ENCODE measurements at regions not wholly inside any gene's neighbourhood (a gene's known extent, or its start where the extent isn't known, plus 50 kb on each side); places are given as distances from the start of the nearest gene placed in this dataset.
"Not testable (repeated sequence)": the region's sequence is repeated elsewhere in the genome, so short reads cannot be mapped to it uniquely, and the experiment has no call there.

DNA sequence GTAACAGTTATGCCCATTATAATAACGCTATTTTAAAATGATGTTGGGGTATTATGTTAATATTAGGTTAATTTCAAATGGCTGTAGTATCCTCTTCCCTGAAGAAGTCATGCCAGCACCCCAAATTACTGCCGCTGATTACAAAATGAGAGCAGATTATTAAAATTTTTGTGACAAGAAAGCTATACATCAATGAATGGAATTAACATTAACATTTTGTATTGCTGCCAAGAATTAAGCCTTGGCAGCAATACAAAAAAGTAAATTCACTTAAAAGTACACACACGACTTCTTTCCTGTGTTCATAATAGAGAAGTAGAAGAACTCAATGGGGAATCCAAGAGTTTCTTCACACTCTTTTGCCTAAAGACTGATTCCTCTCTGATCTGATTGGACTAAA, 482.8 kb downstream of the STIM2 start:
- in situ Hi-C loops (cut with HindIII; ENCODE audit: low sequenced_read_pairs), result no loop called here

DNA sequence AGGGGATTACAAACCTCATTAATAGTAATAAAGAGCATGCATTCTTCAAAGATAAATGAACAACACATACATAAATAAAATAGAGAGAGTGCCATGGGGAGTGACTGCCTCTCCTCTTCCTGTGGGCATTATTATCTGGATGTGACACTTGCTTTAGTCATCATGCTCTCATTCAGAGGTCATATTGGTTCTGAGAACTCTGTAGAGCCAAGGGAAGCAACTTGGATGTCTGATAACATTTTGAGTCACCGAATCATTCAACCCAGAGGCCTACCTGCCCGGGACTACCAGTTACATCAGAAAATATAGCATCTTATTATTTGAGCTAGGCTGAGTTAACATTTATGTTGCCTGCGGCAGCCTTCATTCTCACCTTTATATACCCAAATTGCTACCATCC, 489.5 kb downstream of the STIM2 start:
- in situ Hi-C loops (cut with HindIII; ENCODE audit: low sequenced_read_pairs), result no loop called here

DNA sequence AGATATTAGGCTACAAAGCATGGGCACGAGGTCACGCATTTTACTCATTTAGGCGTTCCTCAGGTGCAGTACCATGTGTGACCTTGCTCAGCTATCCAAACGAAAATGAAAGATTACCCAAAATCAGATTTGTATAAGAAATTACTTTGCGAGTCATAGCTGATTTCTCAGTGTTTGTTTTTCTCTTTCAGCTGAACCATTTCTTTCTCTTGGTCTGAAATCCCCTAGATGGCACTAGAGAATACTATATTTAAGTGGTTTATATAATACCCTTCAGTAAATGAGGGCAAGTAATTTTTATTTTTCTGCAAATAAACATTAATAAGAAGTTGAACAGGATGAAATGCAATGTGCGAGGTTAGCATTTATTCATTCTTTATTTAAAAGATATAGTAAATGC, 496.6 kb downstream of the STIM2 start:
- in situ Hi-C loops (cut with HindIII; ENCODE audit: low sequenced_read_pairs), result no loop called here

DNA sequence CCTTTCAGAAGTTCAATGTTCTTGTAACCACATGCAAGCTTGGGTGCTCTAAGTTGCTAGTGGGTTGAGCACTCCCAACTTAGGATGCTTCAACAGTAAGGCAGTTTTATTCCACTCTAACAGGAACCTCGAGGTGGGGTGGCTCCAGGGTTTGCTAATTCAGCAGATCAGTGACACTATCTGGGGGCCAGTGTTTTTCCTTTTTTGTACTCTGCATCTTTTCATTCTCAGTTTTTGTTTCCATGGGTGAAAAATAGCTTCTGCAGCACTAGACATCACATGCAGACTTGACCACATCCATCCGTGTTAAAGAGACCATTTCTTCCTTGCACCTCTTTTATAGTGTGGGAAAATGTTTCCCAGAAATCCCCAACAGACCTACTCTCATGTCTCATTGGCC, 497.6 kb downstream of the STIM2 start:
- in situ Hi-C loops (cut with HindIII; ENCODE audit: low sequenced_read_pairs), result no loop called here

GRCh38 chr4:27360131-27360530, 499.5 kb downstream of the STIM2 start:
- in situ Hi-C loops (cut with HindIII; ENCODE audit: low sequenced_read_pairs), result no loop called here

DNA sequence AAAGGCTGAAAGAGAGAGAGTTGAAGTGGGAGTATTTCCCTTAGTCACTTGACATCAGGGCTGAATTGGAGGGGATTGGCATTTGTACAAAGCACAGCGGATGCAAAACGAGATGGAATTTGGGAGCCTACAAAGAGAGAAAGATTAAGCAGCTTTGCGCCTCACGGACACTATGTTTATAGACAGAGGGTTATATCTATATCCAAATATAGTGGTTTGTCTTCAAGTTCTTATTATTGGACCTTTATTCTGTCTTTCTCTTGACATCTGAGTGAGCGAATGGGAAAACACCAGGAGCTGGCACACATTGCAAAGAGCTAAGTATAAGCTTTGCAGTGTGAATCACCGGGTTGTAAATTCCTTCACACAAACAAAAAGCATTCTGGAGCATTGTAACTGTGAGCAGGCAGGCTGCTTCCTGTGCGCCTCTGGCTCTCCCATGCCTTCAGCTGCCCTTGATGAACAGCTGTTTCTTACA, 500.2 kb downstream of the STIM2 start:
- in situ Hi-C loops (cut with HindIII; ENCODE audit: low sequenced_read_pairs), result no loop called here

- in situ Hi-C loops (cut with HindIII; ENCODE audit: low sequenced_read_pairs), result no loop called here
Measured at GRCh38 chr4:27364509-27364908, 503.9 kb downstream of the STIM2 start.

DNA sequence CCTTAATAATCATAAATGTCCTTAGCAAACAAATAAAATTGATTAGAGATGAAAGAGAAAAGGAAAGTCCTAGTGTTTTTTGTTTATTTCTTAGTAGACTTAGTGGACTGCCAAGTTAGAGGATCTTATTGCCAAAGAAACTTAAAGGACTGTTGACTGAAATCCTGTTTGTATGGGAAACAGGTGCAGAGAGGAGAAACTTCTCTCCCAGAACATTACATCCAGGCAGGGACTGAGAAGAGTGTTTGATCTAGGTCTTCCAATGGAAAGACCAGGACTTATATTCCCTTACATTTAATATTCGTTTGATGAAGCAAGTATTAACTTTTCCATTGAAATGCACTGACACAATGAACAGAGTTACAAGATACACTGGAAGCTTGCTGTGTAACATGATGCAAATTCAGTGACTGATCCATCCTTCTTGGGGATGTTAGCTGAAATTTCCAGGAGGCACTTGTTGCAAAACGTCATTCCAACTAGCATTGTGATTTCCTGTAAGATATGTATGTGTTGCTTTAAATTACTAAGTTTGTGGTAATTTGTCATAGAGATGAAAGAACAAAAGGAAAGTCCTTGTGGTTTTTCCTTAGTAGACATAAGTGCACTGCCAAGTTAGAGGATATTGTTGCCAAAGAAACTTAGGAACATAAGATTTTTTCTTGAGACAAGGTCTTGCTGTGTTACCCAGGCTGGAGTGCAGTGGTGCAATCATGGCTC, 505.6 kb downstream of the STIM2 start:
- in situ Hi-C loops (cut with HindIII; ENCODE audit: low sequenced_read_pairs), result no loop called here

- in situ Hi-C loops (cut with HindIII; ENCODE audit: low sequenced_read_pairs), result no loop called here
Measured at GRCh38 chr4:27368781-27369180, 508.1 kb downstream of the STIM2 start.

- in situ Hi-C loops (cut with HindIII; ENCODE audit: low sequenced_read_pairs), result no loop called here
Measured at GRCh38 chr4:27381815-27382214, 521.2 kb downstream of the STIM2 start.

GRCh38 chr4:27387711-27388110, 527.1 kb downstream of the STIM2 start:
- in situ Hi-C loops (cut with HindIII; ENCODE audit: low sequenced_read_pairs), result no loop called here

- in situ Hi-C loops (cut with HindIII; ENCODE audit: low sequenced_read_pairs), result no loop called here
Measured at GRCh38 chr4:27397886-27398285, 537.2 kb downstream of the STIM2 start.

GRCh38 chr4:27398631-27399310, 538.1 kb downstream of the STIM2 start:
- in situ Hi-C loops (cut with HindIII; ENCODE audit: low sequenced_read_pairs), result no loop called here

DNA sequence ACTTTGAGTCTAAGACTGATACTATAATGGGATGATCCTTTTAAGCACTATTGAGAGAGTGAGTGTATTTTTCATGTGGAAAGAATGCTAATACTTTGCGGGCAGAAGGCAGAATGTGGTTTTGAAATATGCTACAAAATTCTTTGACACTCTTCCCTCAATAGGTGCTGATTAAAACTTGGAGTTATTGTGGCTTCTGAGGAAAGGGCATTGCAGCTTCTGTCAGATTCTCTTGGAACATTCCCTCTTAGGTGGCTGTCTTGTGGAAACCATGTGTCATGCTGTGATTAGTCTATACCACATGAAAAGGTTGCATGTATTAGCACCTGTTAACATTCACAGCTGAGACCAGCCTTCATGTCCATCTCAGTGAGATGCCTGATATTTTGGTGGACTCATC, 547.0 kb downstream of the STIM2 start:
- in situ Hi-C loops (cut with HindIII; ENCODE audit: low sequenced_read_pairs), result no loop called here

DNA sequence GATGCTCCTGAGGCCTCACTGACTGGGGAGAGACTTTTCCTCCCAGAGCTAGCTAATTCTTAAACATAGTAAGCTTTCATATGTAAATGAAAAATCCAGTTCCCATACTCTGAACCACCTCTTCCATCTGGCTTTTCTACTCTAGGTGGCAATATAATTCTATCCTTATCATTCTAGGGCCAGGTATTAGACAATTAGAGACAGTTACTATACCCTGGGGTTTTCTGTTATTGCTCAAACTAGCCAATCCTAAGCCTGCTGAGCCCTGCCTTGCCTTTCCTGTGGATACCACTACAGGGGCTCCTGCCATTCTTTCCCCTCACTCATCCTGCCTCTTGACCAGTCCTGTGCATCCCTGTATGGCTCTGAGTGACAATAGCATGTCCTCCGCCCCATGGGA, 552.0 kb downstream of the STIM2 start:
- in situ Hi-C loops (cut with HindIII; ENCODE audit: low sequenced_read_pairs), result no loop called here

DNA sequence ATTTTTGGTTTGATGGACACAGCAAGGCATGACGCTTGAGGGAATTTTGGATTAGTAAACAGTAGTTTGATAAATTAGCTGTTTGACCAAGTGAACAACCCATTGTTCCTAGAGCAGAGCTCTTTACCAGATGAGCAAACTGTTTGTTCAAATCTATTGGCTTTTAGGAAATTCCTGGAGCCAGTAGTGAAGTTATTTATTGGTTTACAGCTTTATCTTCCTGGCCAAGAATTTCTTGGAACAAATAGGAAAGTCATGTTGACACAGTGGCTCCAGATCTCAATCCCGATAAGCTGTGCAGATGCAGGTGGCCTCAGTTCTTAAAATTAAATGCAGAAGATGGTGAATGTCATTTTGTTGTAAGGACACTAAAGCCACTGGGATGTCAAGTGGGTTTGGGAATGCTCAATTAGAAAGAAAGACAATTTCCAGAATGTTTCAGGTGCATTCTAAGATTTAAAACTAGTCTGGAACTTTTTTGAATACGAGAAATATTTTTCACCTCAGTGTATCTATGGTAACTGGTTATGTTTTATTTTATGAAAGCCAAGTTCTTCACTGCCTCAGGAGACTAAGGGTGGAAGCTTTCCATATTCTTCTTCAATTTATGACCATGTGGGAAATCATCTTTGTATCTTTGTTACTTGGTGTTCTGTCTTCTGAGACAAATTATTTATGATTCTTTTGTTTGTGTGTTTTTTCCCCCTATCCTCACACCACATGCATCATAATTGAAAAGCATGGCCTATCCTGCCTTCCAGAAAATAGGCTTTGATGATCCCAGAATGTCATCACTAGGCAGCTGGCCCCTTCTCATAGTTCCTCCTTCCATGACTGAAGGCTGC, 554.5 kb downstream of the STIM2 start:
- in situ Hi-C loops (cut with HindIII; ENCODE audit: low sequenced_read_pairs), result no loop called here

- in situ Hi-C loops (cut with HindIII; ENCODE audit: low sequenced_read_pairs), result no loop called here
Measured at GRCh38 chr4:27428661-27429060, 568.0 kb downstream of the STIM2 start.

DNA sequence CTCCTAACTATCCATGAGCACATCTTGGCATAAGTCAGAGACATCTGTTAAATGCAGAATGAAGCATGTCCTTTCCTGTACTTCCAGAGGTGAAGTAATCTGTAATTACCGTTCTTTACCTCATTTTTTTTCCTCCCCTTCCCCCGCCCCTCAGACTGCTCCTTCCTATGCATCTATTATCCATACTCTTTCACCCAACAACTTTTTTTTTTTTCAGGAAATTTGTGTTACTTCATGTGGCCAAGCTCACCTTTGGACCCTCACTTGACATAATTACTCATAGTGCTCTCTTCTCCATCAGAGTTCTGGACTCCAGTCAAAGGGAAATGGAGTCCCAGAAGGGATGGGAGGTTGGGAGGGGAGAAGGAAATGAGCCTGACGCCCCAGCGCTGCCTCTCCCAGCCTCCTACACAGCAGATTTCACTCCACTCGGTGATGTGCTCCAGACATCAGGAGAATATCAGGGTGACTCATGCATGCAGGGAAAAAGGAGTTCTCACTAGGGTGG, 568.8 kb downstream of the STIM2 start:
- in situ Hi-C loops (cut with HindIII; ENCODE audit: low sequenced_read_pairs), result no loop called here

DNA sequence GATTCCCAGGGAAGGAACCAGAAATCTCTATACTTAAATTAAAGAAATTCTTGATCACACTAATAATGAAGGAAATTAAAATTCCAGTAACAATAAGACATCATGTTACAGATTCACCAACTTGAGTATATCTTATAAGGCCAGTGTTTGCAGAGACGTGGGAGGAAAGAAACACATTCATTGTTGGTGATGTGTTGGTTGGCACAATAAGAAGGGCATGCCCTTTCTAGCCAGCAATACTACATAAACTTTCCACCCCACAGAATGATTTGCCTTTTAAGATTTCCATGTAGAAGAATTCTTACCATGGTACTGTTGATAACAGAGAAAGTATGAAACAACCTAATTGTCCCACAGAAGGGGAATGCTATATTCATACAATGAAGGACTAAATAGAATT, 581.5 kb downstream of the STIM2 start:
- in situ Hi-C loops (cut with HindIII; ENCODE audit: low sequenced_read_pairs), result no loop called here

- in situ Hi-C loops (cut with HindIII; ENCODE audit: low sequenced_read_pairs), result not testable (repeated sequence)
Measured at GRCh38 chr4:27442661-27443060, 582.0 kb downstream of the STIM2 start.

- in situ Hi-C loops (cut with HindIII; ENCODE audit: low sequenced_read_pairs), result no loop called here
Measured at GRCh38 chr4:27463816-27464215, 603.2 kb downstream of the STIM2 start.

Measured in endothelial cell of hepatic sinusoid (primary cell).